ENCODE measurements at regions not wholly inside any gene's neighbourhood (a gene's known extent, or its start where the extent isn't known, plus 50 kb on each side); places are given as distances from the start of the nearest gene placed in this dataset.

GRCh38 chr2:16136461-16137035 lies 196.2 kb downstream of the MYCN start:
- no peaks in the 10 kb centered on the region for H3K27me3 ChIP-seq (replicated peaks in 1 of 4; ENCODE audit: control extremely low read depth in 1 of 4, control insufficient read depth in 3 of 4, insufficient read depth in 4 of 4, low read length in 3 of 4)
- H3K36me3 ChIP-seq (replicated peaks in 1 of 2; ENCODE audit: control extremely low read depth in 1 of 2, control insufficient read depth in 1 of 2, extremely low read depth in 1 of 2, insufficient read depth in 2 of 2, low read length in 1 of 2), result no peaks in the 10 kb centered on the region
- CTCF ChIA-PET, result no interaction called here
- H4K20me1 ChIP-seq (ENCODE audit: control insufficient read depth, insufficient read depth, low read length, poor library complexity, severe bottlenecking), result no peaks in the 10 kb centered on the region
- no peaks in the 10 kb centered on the region for H3K4me1 ChIP-seq (ENCODE audit: control insufficient read depth in 2 of 2, insufficient read depth in 2 of 2, low read length in 2 of 2)
- H3K4me1 Mint-ChIP-seq, result no peaks in the 10 kb centered on the region
- POLR2A ChIA-PET, result no interaction called here
- no peak overlapping the region for H3K4me3 Mint-ChIP-seq
- H3K4me3 ChIP-seq (ENCODE audit: control extremely low read depth in 1 of 5, extremely low read depth in 1 of 5, insufficient read depth in 1 of 5, low read depth in 2 of 5, low read length in 4 of 5), result no peak overlapping the region
- no peak for TF ChIP-seq EZH2 (IDR thresholded peaks at IDR 0.05; ENCODE audit: borderline replicate concordance, insufficient read depth, low read depth, low read length, poor library complexity, severe bottlenecking)
- TF ChIP-seq, protein P1, sequence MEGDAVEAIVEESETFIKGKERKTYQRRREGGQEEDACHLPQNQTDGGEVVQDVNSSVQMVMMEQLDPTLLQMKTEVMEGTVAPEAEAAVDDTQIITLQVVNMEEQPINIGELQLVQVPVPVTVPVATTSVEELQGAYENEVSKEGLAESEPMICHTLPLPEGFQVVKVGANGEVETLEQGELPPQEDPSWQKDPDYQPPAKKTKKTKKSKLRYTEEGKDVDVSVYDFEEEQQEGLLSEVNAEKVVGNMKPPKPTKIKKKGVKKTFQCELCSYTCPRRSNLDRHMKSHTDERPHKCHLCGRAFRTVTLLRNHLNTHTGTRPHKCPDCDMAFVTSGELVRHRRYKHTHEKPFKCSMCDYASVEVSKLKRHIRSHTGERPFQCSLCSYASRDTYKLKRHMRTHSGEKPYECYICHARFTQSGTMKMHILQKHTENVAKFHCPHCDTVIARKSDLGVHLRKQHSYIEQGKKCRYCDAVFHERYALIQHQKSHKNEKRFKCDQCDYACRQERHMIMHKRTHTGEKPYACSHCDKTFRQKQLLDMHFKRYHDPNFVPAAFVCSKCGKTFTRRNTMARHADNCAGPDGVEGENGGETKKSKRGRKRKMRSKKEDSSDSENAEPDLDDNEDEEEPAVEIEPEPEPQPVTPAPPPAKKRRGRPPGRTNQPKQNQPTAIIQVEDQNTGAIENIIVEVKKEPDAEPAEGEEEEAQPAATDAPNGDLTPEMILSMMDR (IDR thresholded peaks at IDR 0.05), result no peak
- no peak overlapping the region for H2AFZ ChIP-seq (ENCODE audit: insufficient read depth, low read depth, low read length, poor library complexity, severe bottlenecking)
- H3K4me2 ChIP-seq (replicated peaks; ENCODE audit: low read depth, low read length, poor library complexity, severe bottlenecking), result no peak overlapping the region
- no peaks in the 10 kb centered on the region for H3K79me2 ChIP-seq (ENCODE audit: control insufficient read depth, insufficient read depth, low read length)
- no peaks in the 10 kb centered on the region for H3K9me3 ChIP-seq (ENCODE audit: control extremely low read depth in 1 of 3, control insufficient read depth in 2 of 3, insufficient read depth in 1 of 3, low read length in 2 of 3)
- peaks cover 2% of the 10 kb centered on the region for H3K27me3 Mint-ChIP-seq
- no peak overlapping the region for H3K27ac ChIP-seq (ENCODE audit: low read length in 2 of 2)
- H3K27ac Mint-ChIP-seq, result no peak overlapping the region
- no peaks in the 10 kb centered on the region for H3K9me3 Mint-ChIP-seq (ENCODE audit: insufficient read depth)
- H3K9ac ChIP-seq (ENCODE audit: low read length), result no peak overlapping the region
- ATAC-seq (ENCODE audit: low read depth), result no peak
- no peak for DNase-seq
- intact Hi-C loops (cut with micrococcal nuclease), result no loop called here
- no CpG with 5 or more reads among the region's 3 CpGs for WGBS (ENCODE audit: insufficient coverage)

GRCh38 chr2:16135913-16136310 lies 195.6 kb downstream of the MYCN start:
- no peak for ATAC-seq (ENCODE audit: low read depth)
- H3K27ac ChIP-seq (ENCODE audit: low read length in 2 of 2), result no peak overlapping the region
- H3K4me2 ChIP-seq (replicated peaks; ENCODE audit: low read depth, low read length, poor library complexity, severe bottlenecking), result no peak overlapping the region
- no peak overlapping the region for H3K9ac ChIP-seq (ENCODE audit: low read length)
- no peak for TF ChIP-seq EZH2 (IDR thresholded peaks at IDR 0.05; ENCODE audit: borderline replicate concordance, insufficient read depth, low read depth, low read length, poor library complexity, severe bottlenecking)
- TF ChIP-seq, protein P1 (IDR thresholded peaks at IDR 0.05), result no peak
- H3K4me3 ChIP-seq (ENCODE audit: control extremely low read depth in 1 of 5, extremely low read depth in 1 of 5, insufficient read depth in 1 of 5, low read depth in 2 of 5, low read length in 4 of 5), result no peak overlapping the region
- no peaks in the 10 kb centered on the region for H3K36me3 ChIP-seq (replicated peaks in 1 of 2; ENCODE audit: control extremely low read depth in 1 of 2, control insufficient read depth in 1 of 2, extremely low read depth in 1 of 2, insufficient read depth in 2 of 2, low read length in 1 of 2)
- H4K20me1 ChIP-seq (ENCODE audit: control insufficient read depth, insufficient read depth, low read length, poor library complexity, severe bottlenecking), result no peaks in the 10 kb centered on the region
- no peaks in the 10 kb centered on the region for H3K27me3 ChIP-seq (replicated peaks in 1 of 4; ENCODE audit: control extremely low read depth in 1 of 4, control insufficient read depth in 3 of 4, insufficient read depth in 4 of 4, low read length in 3 of 4)
- 29% methylated on average over 1 of the region's 1 CpG for WGBS (ENCODE audit: insufficient coverage)
- CTCF ChIA-PET, result no interaction called here
- H3K9me3 Mint-ChIP-seq (ENCODE audit: insufficient read depth), result no peaks in the 10 kb centered on the region
- no peaks in the 10 kb centered on the region for H3K27me3 Mint-ChIP-seq
- H3K4me1 ChIP-seq (ENCODE audit: control insufficient read depth in 2 of 2, insufficient read depth in 2 of 2, low read length in 2 of 2), result no peaks in the 10 kb centered on the region
- peaks cover 0 to 1% (median 0%) of the 10 kb centered on the region in 3 donors for H3K9me3 ChIP-seq (ENCODE audit: control extremely low read depth in 1 of 3, control insufficient read depth in 2 of 3, insufficient read depth in 1 of 3, low read length in 2 of 3)
- DNase-seq, result no peak
- POLR2A ChIA-PET, result no interaction called here
- no peaks in the 10 kb centered on the region for H3K79me2 ChIP-seq (ENCODE audit: control insufficient read depth, insufficient read depth, low read length)
- H3K4me3 Mint-ChIP-seq, result no peak overlapping the region
- no peak overlapping the region for H3K27ac Mint-ChIP-seq
- no peaks in the 10 kb centered on the region for H3K4me1 Mint-ChIP-seq
- H2AFZ ChIP-seq (ENCODE audit: insufficient read depth, low read depth, low read length, poor library complexity, severe bottlenecking), result no peak overlapping the region
- intact Hi-C loops (cut with micrococcal nuclease), result no loop called here

All from B cell (primary cell).